Renal pelvis (tissue), 1 donor: ENCODE measurements at regions not wholly inside any gene's neighbourhood (a gene's known extent, or its start where the extent isn't known, plus 50 kb on each side); places are given as distances from the start of the nearest gene placed in this dataset.
"Not testable (repeated sequence)": the region's sequence is repeated elsewhere in the genome, so short reads cannot be mapped to it uniquely, and the experiment has no call there.

Experiments
- DNase-seq: peaks from one replicate; pipeline ENCODE4 v3.0.0-alpha.2; 2013

GRCh38 chr11:33463059-33463458, 205.9 kb downstream of the HIPK3 start:
- DNase-seq, result no peak

DNA sequence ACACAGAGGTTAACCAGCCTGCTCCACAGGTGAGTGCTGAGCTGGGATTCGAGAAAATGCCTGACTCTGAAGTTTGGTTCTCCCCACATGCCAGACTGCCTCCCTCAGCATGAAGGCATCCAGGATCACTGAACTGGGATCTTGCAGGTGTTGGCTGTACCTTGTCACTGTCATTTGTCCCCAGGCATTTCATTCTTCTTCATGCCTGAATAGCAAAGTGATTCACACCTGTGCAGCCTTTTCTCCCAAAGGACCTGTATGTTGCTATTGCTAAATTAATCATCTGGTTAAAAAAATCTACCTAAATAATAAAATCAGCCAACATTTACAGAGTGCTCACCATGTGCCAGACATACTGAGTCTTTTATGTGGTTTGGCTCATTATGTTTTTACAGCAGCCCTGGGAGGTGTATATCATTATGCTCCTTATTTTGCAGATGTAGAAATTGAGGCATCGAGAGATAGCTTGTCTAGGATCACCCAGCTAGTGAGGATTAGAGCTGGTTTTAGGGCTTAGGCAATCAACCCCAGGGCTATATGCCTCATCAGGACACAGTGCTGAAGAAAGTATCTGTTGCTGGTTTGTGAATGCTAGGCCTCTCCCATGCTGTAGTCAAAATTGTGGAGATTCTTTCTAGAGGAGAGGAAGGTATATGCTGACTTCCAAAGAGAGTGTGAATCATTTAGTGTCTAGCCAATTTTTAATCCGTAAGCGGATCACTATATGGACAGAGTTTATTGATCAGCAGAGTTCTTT, 204.4 kb downstream of the HIPK3 start:
- DNase-seq, result no peak

DNA sequence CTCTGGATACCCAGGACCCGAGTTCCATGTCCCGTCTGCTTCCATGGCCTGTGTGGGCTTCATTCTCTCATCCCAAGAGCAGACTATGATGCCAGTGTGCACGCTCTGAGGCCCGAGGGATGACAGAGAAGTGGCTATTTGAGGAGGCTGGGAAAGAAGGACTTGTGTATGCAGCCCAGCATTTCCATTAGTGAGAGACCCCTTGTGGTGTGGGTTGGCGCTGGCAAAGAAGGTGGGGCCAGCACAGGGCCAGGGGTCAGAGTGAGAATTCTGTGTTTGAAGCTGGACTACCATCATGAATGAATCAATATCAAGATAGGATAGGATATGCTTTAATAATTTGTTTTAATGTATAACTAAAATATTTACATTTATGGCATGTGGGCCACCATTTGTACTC, 200.8 kb downstream of the HIPK3 start:
- no peak for DNase-seq

GRCh38 chr11:33455867-33456463, 198.8 kb downstream of the HIPK3 start:
- no peak for DNase-seq

DNA sequence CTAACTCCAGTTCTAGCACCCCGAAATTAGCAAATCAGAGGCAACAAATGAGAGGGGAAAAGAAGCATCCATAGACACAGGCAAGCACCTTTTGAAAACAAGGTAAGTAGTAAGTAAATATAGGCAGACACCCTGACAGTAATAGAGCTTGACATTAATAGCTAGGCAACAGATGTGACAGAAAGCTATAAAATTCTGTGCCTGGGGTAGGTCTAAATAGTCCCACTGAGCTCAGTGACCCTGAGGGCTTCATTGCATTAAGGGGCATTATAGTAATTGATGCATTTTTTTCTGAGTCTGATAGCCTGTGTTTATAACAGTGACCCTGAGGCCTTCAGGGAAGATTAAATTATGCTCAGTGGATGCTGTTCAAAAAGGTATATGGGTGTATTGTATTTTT, 197.1 kb downstream of the HIPK3 start:
- DNase-seq, result no peak

GRCh38 chr11:33452836-33453624, 195.8 kb downstream of the HIPK3 start:
- no peak for DNase-seq

GRCh38 chr11:33451364-33451763, 194.2 kb downstream of the HIPK3 start:
- DNase-seq, result no peak

- DNase-seq, result no peak
Observed at GRCh38 chr11:33449798-33450197, 192.6 kb downstream of the HIPK3 start.

DNA sequence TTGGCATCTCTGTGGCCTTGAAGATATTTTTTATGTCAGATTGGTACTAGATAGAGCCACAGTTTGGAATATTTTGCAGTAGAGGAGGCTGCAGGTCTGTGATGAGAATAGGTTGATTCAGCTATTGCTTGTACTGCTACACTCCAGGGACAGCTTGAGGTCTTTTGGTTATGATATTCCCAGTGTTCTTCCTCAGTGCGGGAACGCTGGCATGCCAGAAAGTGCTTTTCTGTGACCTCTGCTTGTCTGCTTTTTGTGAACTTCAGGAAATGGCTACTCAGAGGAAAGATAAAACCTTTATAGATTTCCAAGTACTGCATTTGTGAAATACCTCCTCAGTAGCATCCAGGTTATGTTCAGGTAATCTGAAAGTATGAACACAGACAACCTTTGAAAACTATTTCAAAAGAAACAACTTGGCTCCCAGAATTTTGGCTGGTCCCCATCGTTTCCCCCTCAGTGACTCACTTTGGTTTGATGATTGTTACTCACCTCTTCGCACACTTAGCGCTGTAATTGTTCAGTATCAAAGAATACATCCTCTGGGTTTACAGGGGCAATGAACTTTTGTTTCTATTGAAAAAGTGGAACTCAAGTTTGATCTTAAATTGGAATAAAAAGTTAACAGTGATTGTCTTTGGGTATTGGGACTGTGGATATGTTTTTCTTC, 191.4 kb downstream of the HIPK3 start:
- DNase-seq, result no peak

DNA sequence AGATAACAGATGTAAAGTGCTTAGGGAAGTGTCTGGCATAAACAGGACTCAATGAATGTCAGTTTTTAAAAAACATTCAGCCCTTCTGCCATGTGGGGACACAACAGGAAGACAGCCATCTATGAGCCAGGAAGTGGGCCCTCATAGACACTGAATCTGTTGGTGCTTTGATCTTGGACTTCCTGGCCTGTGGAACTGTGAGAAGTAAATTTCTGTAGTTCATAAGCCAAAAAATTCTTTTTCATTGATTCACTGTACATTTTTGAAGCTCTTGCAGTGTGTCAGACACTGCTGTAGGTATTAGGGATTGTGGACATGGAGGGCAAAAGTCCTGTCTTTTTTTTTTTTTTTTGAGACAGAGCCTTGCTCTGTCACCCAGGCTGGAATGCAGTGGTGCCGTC, 188.6 kb downstream of the HIPK3 start:
- no peak for DNase-seq

DNA sequence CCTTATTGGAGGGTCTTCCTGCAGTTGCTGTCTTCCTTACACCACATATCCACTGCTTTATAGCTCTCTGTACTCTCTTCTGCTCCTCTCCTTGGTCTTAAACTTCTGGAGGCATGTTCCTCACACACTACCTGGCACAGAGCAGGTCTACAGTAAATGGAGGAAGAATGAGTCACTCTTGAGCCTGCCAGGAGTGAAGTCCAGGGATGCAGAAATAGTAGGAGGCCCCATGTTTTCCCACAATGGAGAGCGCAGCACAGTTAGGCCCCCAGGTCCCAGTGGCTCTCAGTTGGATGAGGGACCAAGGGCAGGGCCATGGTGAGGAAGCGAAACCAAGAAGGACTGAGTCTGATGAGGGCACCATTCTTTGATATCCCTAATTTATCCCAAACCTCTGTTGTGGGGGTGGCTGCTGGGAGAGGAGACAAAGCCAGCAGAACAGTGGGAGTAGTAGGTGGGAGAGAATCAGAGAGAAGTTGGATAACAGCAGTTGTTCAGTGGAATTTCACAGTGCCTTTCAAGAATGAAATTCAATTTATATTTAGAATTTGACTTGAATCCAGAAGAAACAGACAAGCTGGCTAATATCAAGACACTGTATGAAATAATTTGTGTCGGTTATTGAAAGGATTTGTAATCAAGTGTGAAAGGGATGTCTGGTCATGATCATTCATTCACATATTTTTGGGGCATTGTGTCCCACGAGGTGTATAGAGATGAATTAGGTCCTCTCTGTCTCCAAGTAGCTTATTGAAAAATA, 187.8 kb downstream of the HIPK3 start:
- DNase-seq, result no peak

- DNase-seq, result no peak
Observed at GRCh38 chr11:33443684-33444083, 186.5 kb downstream of the HIPK3 start.

GRCh38 chr11:33438301-33438700, 181.1 kb downstream of the HIPK3 start:
- no peak for DNase-seq

GRCh38 chr11:33437529-33437928, 180.3 kb downstream of the HIPK3 start:
- DNase-seq, result no peak

DNA sequence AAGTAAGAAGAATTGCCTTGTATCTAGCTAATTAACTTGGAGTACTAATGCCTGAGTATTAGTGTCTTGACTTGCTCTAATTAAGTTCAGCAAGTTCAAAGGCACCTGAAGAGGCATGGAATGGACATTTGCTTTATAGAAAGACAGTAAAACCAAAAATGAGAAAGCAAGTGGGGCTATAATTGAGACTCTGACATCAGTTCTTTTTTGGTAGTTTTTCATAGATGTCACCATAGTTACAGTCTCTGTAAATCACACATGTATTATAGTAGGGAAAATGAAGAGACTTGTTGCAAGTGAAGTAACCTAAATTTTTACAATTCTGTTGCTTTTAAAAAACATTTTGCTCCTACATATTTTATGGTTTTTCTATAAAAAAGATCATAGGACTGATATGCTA, 178.0 kb downstream of the HIPK3 start:
- DNase-seq, result no peak

GRCh38 chr11:33434294-33434693, 177.1 kb downstream of the HIPK3 start:
- no peak for DNase-seq

DNA sequence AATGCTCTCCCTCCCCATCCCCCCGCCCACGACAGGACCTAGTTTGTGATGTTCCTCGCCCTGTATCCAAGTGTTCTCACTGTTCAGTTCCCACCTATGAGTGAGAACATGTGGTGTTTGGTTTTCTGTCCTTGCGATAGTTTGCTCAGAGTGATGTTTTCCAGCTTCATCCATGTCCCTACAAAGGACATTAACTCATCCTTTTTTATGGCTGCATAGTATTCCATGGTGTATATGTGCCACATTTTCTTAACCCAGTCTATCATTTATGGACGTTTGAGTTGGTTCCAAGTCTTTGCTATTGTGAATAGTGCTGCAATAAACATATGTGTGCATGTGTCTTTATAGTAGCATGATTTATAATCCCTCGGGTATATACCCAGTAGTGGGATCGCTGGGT, 171.3 kb downstream of the HIPK3 start:
- not testable (repeated sequence) for DNase-seq

GRCh38 chr11:33420959-33421566, 163.9 kb downstream of the HIPK3 start:
- DNase-seq, result no peak

- no peak for DNase-seq
Observed at GRCh38 chr11:33419924-33420323, 162.7 kb downstream of the HIPK3 start.

DNA sequence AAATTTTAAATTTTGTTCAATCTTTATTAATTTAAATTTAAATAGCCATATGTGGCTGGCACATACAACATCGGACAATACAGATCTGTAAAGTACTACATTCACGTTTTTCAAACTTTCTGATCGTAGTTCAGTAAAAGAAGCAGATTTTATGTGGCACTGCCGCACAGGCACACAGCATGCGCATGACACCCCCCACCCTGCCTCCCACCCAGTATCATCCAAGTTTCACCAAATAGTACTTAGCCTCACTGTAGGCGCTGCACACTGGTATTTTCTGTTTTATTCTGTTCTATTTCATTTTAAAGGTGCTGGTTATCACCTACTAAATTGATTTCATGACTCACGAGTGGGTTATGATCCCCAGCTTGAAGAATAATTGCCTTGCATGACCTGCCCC, 159.9 kb downstream of the HIPK3 start:
- no peak for DNase-seq

GRCh38 chr11:33413301-33413700, 156.1 kb downstream of the HIPK3 start:
- no peak for DNase-seq
